ENCODE measurements at regions not wholly inside any gene's neighbourhood (a gene's known extent, or its start where the extent isn't known, plus 50 kb on each side); places are given as distances from the start of the nearest gene placed in this dataset.

- H3K9me3 ChIP-seq (ENCODE audit: control insufficient read depth in 4 of 4, low read length in 3 of 4), result no peaks in the 10 kb centered on the region
- no peak overlapping the region for H3K27ac ChIP-seq (ENCODE audit: low read depth in 1 of 2, low read length in 2 of 2)
- no peaks in the 10 kb centered on the region for H3K36me3 ChIP-seq (ENCODE audit: control insufficient read depth in 4 of 4, insufficient read depth in 3 of 4, low read depth in 1 of 4, low read length in 3 of 4)
- TF ChIP-seq RXRA (IDR thresholded peaks at IDR 0.05) (peak; percentile 5 to 30), SP1 (IDR thresholded peaks at IDR 0.05) (no peak)
- H3K4me3 ChIP-seq (ENCODE audit: low read depth in 1 of 3, low read length in 3 of 3), result no peak overlapping the region
- WGBS, result 73% methylated on average over 9 of the region's 9 CpGs
- H3K9ac ChIP-seq (ENCODE audit: low read depth in 1 of 2, low read length in 2 of 2), result no peak overlapping the region
- no peak for DNase-seq (ENCODE audit: low spot score)
- H3K4me1 ChIP-seq (ENCODE audit: control insufficient read depth in 4 of 4, insufficient read depth in 4 of 4, low read length in 3 of 4), result no peaks in the 10 kb centered on the region
- H3K27me3 ChIP-seq (ENCODE audit: control insufficient read depth in 4 of 4, insufficient read depth in 4 of 4, low read length in 3 of 4), result no peaks in the 10 kb centered on the region
Observed at GRCh38 chr18:11268741-11269233, 119.4 kb upstream of the PIEZO2 start.

GRCh38 chr18:11268153-11268552, 118.8 kb upstream of the PIEZO2 start:
- DNase-seq (ENCODE audit: low spot score), result no peak
- no peak for TF ChIP-seq GABPA (IDR thresholded peaks at IDR 0.05 in 1 of 2, conservative IDR thresholded peaks at IDR 0.05 in 1 of 2)
- no peak for TF ChIP-seq RXRA (IDR thresholded peaks at IDR 0.05)
- TF ChIP-seq, protein P1, sequence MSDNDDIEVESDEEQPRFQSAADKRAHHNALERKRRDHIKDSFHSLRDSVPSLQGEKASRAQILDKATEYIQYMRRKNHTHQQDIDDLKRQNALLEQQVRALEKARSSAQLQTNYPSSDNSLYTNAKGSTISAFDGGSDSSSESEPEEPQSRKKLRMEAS (IDR thresholded peaks at IDR 0.05), result no peak
- TF ChIP-seq HNF4G (IDR thresholded peaks at IDR 0.05), result no peak
- no peak for TF ChIP-seq HNF4A (conservative IDR thresholded peaks at IDR 0.05)
- Histone ChIP-seq H3K27ac (ENCODE audit: low read depth in 1 of 2, low read length in 2 of 2) (no peak overlapping the region), H3K27me3 (ENCODE audit: control insufficient read depth in 4 of 4, insufficient read depth in 4 of 4, low read length in 3 of 4) (no peaks in the 10 kb centered on the region), H3K9ac (ENCODE audit: low read depth in 1 of 2, low read length in 2 of 2) (no peak overlapping the region), H3K4me1 (ENCODE audit: control insufficient read depth in 4 of 4, insufficient read depth in 4 of 4, low read length in 3 of 4) (no peaks in the 10 kb centered on the region), H3K36me3 (ENCODE audit: control insufficient read depth in 4 of 4, insufficient read depth in 3 of 4, low read depth in 1 of 4, low read length in 3 of 4) (no peaks in the 10 kb centered on the region), H3K9me3 (ENCODE audit: control insufficient read depth in 4 of 4, low read length in 3 of 4) (no peaks in the 10 kb centered on the region), H3K4me3 (ENCODE audit: low read depth in 1 of 3, low read length in 3 of 3) (no peak overlapping the region)
- 75% methylated on average over 2 of the region's 2 CpGs for WGBS

GRCh38 chr18:11266781-11267480, 117.6 kb upstream of the PIEZO2 start:
- Histone ChIP-seq H3K9ac (ENCODE audit: low read depth in 1 of 2, low read length in 2 of 2) (no peak overlapping the region), H3K27me3 (ENCODE audit: control insufficient read depth in 4 of 4, insufficient read depth in 4 of 4, low read length in 3 of 4) (no peaks in the 10 kb centered on the region), H3K27ac (ENCODE audit: low read depth in 1 of 2, low read length in 2 of 2) (no peak overlapping the region), H3K9me3 (ENCODE audit: control insufficient read depth in 4 of 4, low read length in 3 of 4) (no peaks in the 10 kb centered on the region), H3K4me1 (ENCODE audit: control insufficient read depth in 4 of 4, insufficient read depth in 4 of 4, low read length in 3 of 4) (no peaks in the 10 kb centered on the region), H3K4me3 (ENCODE audit: low read depth in 1 of 3, low read length in 3 of 3) (no peak overlapping the region), H3K36me3 (ENCODE audit: control insufficient read depth in 4 of 4, insufficient read depth in 3 of 4, low read depth in 1 of 4, low read length in 3 of 4) (no peaks in the 10 kb centered on the region)
- 92% methylated on average over 10 of the region's 10 CpGs for WGBS
- no peak for TF ChIP-seq TAF1 (conservative IDR thresholded peaks at IDR 0.05)
- no peak for TF ChIP-seq REST (IDR thresholded peaks at IDR 0.05)
- TF ChIP-seq GABPA (IDR thresholded peaks at IDR 0.05 in 1 of 2, conservative IDR thresholded peaks at IDR 0.05 in 1 of 2), result no peak
- no peak for TF ChIP-seq RXRA (IDR thresholded peaks at IDR 0.05)
- no peak for TF ChIP-seq NR2F2 (IDR thresholded peaks at IDR 0.05)
- no peak for TF ChIP-seq YY1 (IDR thresholded peaks at IDR 0.05)
- TF ChIP-seq HNF4A (conservative IDR thresholded peaks at IDR 0.05), result no peak
- TF ChIP-seq HNF4G (IDR thresholded peaks at IDR 0.05), result no peak
- TF ChIP-seq, protein P2, sequence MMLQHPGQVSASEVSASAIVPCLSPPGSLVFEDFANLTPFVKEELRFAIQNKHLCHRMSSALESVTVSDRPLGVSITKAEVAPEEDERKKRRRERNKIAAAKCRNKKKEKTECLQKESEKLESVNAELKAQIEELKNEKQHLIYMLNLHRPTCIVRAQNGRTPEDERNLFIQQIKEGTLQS (IDR thresholded peaks at IDR 0.05), result no peak
- TF ChIP-seq JUND (IDR thresholded peaks at IDR 0.05), result no peak
- TF ChIP-seq EGR1 (IDR thresholded peaks at IDR 0.05; ENCODE audit: low read depth in 2 of 2), result no peak
- no peak for TF ChIP-seq FOXA2 (IDR thresholded peaks at IDR 0.05)
- TF ChIP-seq RAD21 (IDR thresholded peaks at IDR 0.05), result no peak
- TF ChIP-seq, protein P3, sequence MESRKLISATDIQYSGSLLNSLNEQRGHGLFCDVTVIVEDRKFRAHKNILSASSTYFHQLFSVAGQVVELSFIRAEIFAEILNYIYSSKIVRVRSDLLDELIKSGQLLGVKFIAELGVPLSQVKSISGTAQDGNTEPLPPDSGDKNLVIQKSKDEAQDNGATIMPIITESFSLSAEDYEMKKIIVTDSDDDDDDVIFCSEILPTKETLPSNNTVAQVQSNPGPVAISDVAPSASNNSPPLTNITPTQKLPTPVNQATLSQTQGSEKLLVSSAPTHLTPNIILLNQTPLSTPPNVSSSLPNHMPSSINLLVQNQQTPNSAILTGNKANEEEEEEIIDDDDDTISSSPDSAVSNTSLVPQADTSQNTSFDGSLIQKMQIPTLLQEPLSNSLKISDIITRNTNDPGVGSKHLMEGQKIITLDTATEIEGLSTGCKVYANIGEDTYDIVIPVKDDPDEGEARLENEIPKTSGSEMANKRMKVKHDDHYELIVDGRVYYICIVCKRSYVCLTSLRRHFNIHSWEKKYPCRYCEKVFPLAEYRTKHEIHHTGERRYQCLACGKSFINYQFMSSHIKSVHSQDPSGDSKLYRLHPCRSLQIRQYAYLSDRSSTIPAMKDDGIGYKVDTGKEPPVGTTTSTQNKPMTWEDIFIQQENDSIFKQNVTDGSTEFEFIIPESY (IDR thresholded peaks at IDR 0.05), result no peak
- no peak for TF ChIP-seq CTCF (IDR thresholded peaks at IDR 0.05; ENCODE audit: low read depth, low read length, missing input control)
- TF ChIP-seq SP1 (IDR thresholded peaks at IDR 0.05), result no peak
- no peak for TF ChIP-seq FOXA1 (IDR thresholded peaks at IDR 0.05)
- no peak for DNase-seq (ENCODE audit: low spot score)

Data from liver (tissue), 8 donors.